ENCODE measurements at regions not wholly inside any gene's neighbourhood (a gene's known extent, or its start where the extent isn't known, plus 50 kb on each side); places are given as distances from the start of the nearest gene placed in this dataset.
"Not testable (repeated sequence)": the region's sequence is repeated elsewhere in the genome, so short reads cannot be mapped to it uniquely, and the experiment has no call there.

DNA sequence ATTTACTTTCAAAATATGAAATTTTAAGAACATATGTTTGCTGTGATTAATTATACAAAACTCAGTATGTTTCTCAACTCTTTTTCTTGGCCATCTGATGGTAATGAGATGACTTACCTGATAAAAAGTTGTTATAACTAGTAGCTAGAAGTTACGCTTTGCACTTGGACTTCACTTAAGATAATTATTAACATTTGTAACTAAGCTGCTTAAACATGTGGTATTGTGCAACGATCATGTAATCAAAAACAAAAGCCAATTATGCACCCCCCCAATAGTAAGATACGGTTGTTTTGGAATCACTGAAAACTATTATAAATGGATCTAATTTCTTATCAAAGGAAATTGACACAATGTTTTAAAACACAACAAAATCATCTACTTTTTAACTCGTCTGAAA is 342.9 kb downstream of the CNTN3 start:
- Histone ChIP-seq H3K4me1 (replicated peaks in 1 of 2) (no peaks in the 10 kb centered on the region), H3K4me3 (no peak overlapping the region), H3K27ac (no peak overlapping the region)
- ATAC-seq (replicated peaks in 6 of 8): no peak
- WGBS, 10 experiments: 19 to 97% (median 79%) methylated on average over 2 to 4 of the region's 4 CpGs
- in situ Hi-C loops (cut with MboI; ENCODE audit: low pct_unique_long_range_greater_than_20kb in 2 of 9, low sequenced_read_pairs in 9 of 9, unreplicated experiment in 9 of 9): no loop called here

DNA sequence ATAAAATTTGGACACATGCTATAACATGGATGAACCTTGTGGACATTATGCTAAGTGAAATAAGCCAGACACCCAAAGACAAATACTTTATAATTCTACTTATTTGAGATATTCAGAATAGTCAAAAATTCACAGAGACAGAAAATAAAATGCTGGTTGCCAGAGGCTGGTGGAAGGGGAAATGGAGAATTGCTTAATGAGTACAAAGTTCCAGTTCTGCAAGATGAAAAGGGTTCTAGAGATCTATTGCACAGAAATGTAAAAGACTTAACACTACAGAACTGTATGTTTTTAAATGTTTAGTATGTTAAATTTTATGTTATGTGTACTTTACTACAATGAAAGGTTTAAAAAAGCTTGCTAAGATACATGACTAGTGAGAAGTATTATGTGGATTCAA is 344.8 kb downstream of the CNTN3 start:
- Histone ChIP-seq H3K4me3 (no peak overlapping the region), H3K27ac (no peak overlapping the region)
- in situ Hi-C loops (cut with MboI; ENCODE audit: low pct_unique_long_range_greater_than_20kb in 2 of 9, low sequenced_read_pairs in 9 of 9, unreplicated experiment in 9 of 9): no loop called here

DNA sequence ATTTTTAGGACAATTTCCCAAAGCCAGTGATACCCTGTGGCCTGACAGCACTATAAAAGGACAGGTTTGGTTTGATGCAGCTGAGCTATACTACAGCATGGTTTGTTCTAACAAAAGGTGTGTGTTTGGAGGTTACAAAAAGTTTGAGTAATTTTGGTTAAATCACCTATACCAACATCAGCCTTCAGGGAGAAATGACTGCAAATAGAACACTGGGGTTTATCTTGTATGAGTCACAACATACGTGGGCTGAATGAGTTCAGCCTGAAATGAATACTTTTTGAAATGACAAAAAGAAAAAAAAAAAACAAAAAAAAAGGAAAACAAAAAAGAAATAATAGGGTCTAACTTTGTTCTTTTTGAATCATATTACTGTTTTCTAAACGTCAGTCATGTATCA is 345.7 kb downstream of the CNTN3 start:
- 22 to 100% (median 83%) methylated on average over 1 to 2 of the region's 2 CpGs; no CpG with 5 or more reads in 1 of the 10 experiments for WGBS, 10 experiments
- Histone ChIP-seq H3K27ac (no peak overlapping the region), H3K4me3 (no peak overlapping the region), H3K4me1 (replicated peaks in 1 of 2) (no peaks in the 10 kb centered on the region)
- ATAC-seq (replicated peaks in 6 of 8): no peak
- in situ Hi-C loops (cut with MboI; ENCODE audit: low pct_unique_long_range_greater_than_20kb in 2 of 9, low sequenced_read_pairs in 9 of 9, unreplicated experiment in 9 of 9): no loop called here

More for the DNA sequence above, 344.8 kb downstream of the CNTN3 start:
- H3K4me1 ChIP-seq (replicated peaks in 1 of 2): no peaks in the 10 kb centered on the region
- ATAC-seq (replicated peaks in 6 of 8): no peak

GRCh38 chr3:74267588-74268184 is 346.8 kb downstream of the CNTN3 start:
- no peak overlapping the region for H3K27ac ChIP-seq
- peak in 1 of 8 experiments; percentile 36 for ATAC-seq (replicated peaks in 6 of 8)
- H3K4me1 ChIP-seq (replicated peaks in 1 of 2): no peaks in the 10 kb centered on the region
- in situ Hi-C loops (cut with MboI; ENCODE audit: low pct_unique_long_range_greater_than_20kb in 2 of 9, low sequenced_read_pairs in 9 of 9, unreplicated experiment in 9 of 9): no loop called here
- no peak overlapping the region for H3K4me3 ChIP-seq
- 40 to 93% (median 73%) methylated on average over 3 to 13 of the region's 13 CpGs for WGBS, 10 experiments

- in situ Hi-C loops (cut with MboI; ENCODE audit: low pct_unique_long_range_greater_than_20kb in 2 of 9, low sequenced_read_pairs in 9 of 9, unreplicated experiment in 9 of 9): no loop called here
- Histone ChIP-seq H3K27ac (no peak overlapping the region), H3K4me1 (replicated peaks in 1 of 2) (no peaks in the 10 kb centered on the region), H3K4me3 (no peak overlapping the region)
- 65 to 96% (median 72%) methylated on average over 2 to 5 of the region's 5 CpGs; no CpG with 5 or more reads in 1 of the 10 experiments for WGBS, 10 experiments
- ATAC-seq (replicated peaks in 6 of 8): no peak
Measured at GRCh38 chr3:74267131-74267530, 347.3 kb downstream of the CNTN3 start.

DNA sequence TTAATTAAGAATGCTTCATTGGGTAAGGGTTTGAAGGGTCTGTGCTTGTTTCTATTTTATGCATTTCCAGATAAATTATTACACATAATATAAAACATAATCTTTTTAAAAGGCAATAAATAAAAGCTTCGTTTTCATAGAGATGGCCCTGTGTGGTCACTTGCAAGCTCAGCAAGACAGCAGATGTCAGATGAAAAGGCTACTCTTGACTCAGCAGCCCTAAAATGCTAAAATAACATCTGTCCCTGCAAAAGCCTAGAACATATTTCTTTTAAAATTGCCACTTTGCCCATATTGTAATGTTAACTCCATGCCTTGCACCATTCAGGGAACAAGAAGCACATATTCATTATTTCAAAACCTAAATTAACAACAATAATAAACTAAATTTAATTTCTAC is 349.4 kb downstream of the CNTN3 start:
- in situ Hi-C loops (cut with MboI; ENCODE audit: low pct_unique_long_range_greater_than_20kb in 2 of 9, low sequenced_read_pairs in 9 of 9, unreplicated experiment in 9 of 9): no loop called here
- peak in 2 of 8 experiments; percentile 26 to 57 for ATAC-seq (replicated peaks in 6 of 8)
- no peak overlapping the region for H3K4me3 ChIP-seq
- WGBS, 10 experiments: 0 to 40% (median 13%) methylated on average over 1 of the region's 1 CpG; no CpG with 5 or more reads in 2 of the 10 experiments
- no peak overlapping the region for H3K27ac ChIP-seq
- H3K4me1 ChIP-seq (replicated peaks in 1 of 2): no peaks in the 10 kb centered on the region

DNA sequence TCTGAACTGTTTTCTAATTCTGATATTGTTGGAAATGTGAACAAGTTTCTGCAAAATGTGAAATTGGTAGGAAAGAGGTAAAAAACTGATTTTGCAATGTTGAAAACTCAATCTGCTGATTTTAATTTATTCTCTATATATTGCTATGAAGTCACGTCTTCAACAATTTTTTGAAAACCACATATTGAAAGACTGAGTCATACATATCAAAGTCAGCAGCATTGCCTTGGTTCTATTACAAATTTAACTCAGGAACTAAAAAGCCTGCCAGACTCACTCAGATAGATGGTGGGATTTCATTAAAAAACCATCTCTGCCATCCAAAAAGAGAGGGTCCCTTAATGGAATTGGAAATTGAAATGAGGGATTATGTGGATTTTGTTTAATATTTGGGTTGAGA is 351.4 kb downstream of the CNTN3 start:
- in situ Hi-C loops (cut with MboI; ENCODE audit: low pct_unique_long_range_greater_than_20kb in 2 of 9, low sequenced_read_pairs in 9 of 9, unreplicated experiment in 9 of 9): no loop called here
- WGBS, 10 experiments: 0 to 91% (median 71%) methylated on average over 1 of the region's 1 CpG; no CpG with 5 or more reads in 3 of the 10 experiments
- no peaks in the 10 kb centered on the region for H3K4me1 ChIP-seq (replicated peaks in 1 of 2)
- H3K4me3 ChIP-seq: no peak overlapping the region
- H3K27ac ChIP-seq: no peak overlapping the region
- no peak for ATAC-seq (replicated peaks in 6 of 8)

DNA sequence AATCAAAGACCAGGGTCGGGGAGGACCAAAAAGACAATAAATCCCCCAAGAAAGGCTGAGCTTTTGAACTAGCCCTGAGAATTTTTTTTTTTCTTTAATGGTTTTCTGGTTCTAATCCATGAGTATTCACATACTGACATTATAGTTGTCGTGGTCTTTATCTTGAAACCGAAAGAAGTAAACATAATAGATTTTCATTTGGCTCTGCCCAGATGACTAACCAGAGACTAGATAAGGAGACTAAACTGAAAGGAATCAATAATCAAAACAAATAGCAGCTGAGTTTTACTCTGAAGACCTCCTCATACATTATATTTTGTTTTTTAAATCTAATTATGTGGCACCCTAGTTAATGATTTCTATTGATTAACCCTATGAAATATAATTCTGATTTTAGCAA is 381.4 kb downstream of the CNTN3 start:
- H3K4me1 ChIP-seq (replicated peaks in 1 of 2): no peaks in the 10 kb centered on the region
- in situ Hi-C loops (cut with MboI; ENCODE audit: low pct_unique_long_range_greater_than_20kb in 2 of 9, low sequenced_read_pairs in 9 of 9, unreplicated experiment in 9 of 9): no loop called here
- no peak overlapping the region for H3K4me3 ChIP-seq
- H3K27ac ChIP-seq: no peak overlapping the region
- 43 to 89% (median 70%) methylated on average over 1 to 3 of the region's 3 CpGs for WGBS, 10 experiments
- no peak for ATAC-seq (replicated peaks in 6 of 8)

- no peak for ATAC-seq (replicated peaks in 6 of 8)
- in situ Hi-C loops (cut with MboI; ENCODE audit: low pct_unique_long_range_greater_than_20kb in 2 of 9, low sequenced_read_pairs in 9 of 9, unreplicated experiment in 9 of 9): no loop called here
- no peak overlapping the region for H3K27ac ChIP-seq
- no peaks in the 10 kb centered on the region for H3K4me1 ChIP-seq (replicated peaks in 1 of 2)
- WGBS, 10 experiments: 32 to 100% (median 67%) methylated on average over 1 to 3 of the region's 3 CpGs
- H3K4me3 ChIP-seq: no peak overlapping the region
Measured at GRCh38 chr3:74217467-74217866, 397.0 kb downstream of the CNTN3 start.

DNA sequence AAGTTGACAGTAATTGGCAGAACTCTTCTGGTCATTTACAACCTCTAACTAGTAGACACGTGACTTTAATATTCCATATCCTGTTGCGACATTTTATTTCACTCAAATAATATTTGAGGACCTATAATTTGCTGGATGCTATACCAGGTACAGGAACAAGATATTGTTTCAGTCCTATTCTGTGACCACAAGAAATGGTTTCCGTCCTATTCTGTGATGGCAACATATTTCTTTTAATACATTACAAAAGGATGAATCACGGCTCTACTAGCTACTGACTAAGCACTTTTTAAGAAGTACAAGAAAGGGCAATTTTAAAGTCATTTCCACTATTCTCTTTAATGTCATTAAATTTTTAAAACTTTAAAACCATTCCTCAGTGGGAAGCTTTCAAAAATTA is 400.2 kb downstream of the CNTN3 start:
- Histone ChIP-seq H3K4me3 (no peak overlapping the region), H3K4me1 (replicated peaks in 1 of 2) (no peaks in the 10 kb centered on the region), H3K27ac (no peak overlapping the region)
- WGBS, 10 experiments: 50 to 100% (median 87%) methylated on average over 1 to 4 of the region's 4 CpGs
- ATAC-seq (replicated peaks in 6 of 8): no peak
- in situ Hi-C loops (cut with MboI; ENCODE audit: low pct_unique_long_range_greater_than_20kb in 2 of 9, low sequenced_read_pairs in 9 of 9, unreplicated experiment in 9 of 9): no loop called here

GRCh38 chr3:74210739-74211138 is 403.7 kb downstream of the CNTN3 start:
- ATAC-seq (replicated peaks in 6 of 8): peak in 1 of 8 experiments; percentile 68
- H3K27ac ChIP-seq: no peak overlapping the region
- in situ Hi-C loops (cut with MboI; ENCODE audit: low pct_unique_long_range_greater_than_20kb in 2 of 9, low sequenced_read_pairs in 9 of 9, unreplicated experiment in 9 of 9): no loop called here
- H3K4me1 ChIP-seq (replicated peaks in 1 of 2): no peaks in the 10 kb centered on the region
- H3K4me3 ChIP-seq: no peak overlapping the region

GRCh38 chr3:74200952-74201351 is 413.5 kb downstream of the CNTN3 start:
- no peak overlapping the region for H3K4me3 ChIP-seq
- ATAC-seq (replicated peaks in 6 of 8): peak in 3 of 8 experiments; percentile 32 to 53 (median 37)
- H3K4me1 ChIP-seq (replicated peaks in 1 of 2): no peaks in the 10 kb centered on the region
- in situ Hi-C loops (cut with MboI; ENCODE audit: low pct_unique_long_range_greater_than_20kb in 2 of 9, low sequenced_read_pairs in 9 of 9, unreplicated experiment in 9 of 9): no loop called here
- WGBS, 10 experiments: 0 to 100% (median 21%) methylated on average over 1 to 2 of the region's 2 CpGs; no CpG with 5 or more reads in 3 of the 10 experiments
- H3K27ac ChIP-seq: no peak overlapping the region

DNA sequence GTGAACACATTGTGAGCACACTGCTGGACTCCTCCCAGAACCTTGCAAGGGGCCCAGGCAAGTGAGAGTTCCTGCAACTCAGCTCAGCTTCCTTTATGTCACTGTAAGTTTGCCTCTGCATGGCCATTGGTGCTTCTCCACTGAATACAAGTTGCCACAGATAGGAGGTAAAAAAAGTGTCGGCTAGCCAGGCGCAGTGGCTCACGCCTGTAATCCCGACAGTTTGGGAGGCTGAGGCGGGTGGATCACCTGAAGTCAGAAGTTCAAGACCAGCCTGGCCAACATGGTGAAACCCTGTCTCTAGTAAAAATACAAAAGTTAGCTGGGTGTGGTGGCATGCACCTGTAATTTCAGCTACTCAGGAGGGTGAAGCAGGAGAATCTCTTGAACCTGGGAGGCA is 435.8 kb downstream of the CNTN3 start:
- in situ Hi-C loops (cut with MboI; ENCODE audit: low pct_unique_long_range_greater_than_20kb in 2 of 9, low sequenced_read_pairs in 9 of 9, unreplicated experiment in 9 of 9); H3K4me3 ChIP-seq; ATAC-seq (replicated peaks in 6 of 8); H3K27ac ChIP-seq; H3K4me1 ChIP-seq (replicated peaks in 1 of 2): not testable (repeated sequence)
- WGBS, 10 experiments: 30 to 100% (median 90%) methylated on average over 1 to 4 of the region's 5 CpGs; no CpG with 5 or more reads in 5 of the 10 experiments

DNA sequence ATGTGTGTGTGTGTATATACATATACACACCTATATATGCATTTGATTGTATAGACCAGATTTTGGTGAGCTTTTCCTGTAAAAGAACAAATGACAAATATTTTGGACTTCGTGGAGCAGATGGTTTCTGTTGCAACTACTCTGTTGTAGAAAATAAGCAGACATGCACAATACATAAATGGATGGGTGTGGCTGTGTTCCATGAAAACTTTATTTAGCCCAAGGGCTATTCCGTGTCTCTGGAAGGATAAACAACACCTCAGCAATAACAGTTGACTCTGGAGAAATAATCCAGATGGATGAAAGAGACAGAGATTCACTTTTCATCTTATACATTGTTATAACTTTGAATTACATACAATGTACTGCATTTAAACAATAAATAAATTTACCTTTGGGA is 441.4 kb downstream of the CNTN3 start:
- ATAC-seq (replicated peaks in 6 of 8): peak in 3 of 8 experiments; percentile 78 to 94 (median 94)
- WGBS, 10 experiments: 0 to 80% (median 56%) methylated on average over 1 to 2 of the region's 2 CpGs; no CpG with 5 or more reads in 3 of the 10 experiments

More for the DNA sequence above, 441.4 kb downstream of the CNTN3 start:
- H3K27ac ChIP-seq: no peak overlapping the region
- in situ Hi-C loops (cut with MboI; ENCODE audit: low pct_unique_long_range_greater_than_20kb in 2 of 9, low sequenced_read_pairs in 9 of 9, unreplicated experiment in 9 of 9): no loop called here
- H3K4me1 ChIP-seq (replicated peaks in 1 of 2): no peaks in the 10 kb centered on the region
- H3K4me3 ChIP-seq: no peak overlapping the region
